BJ (cell line): ENCODE measurements at regions not wholly inside any gene's neighbourhood (a gene's known extent, or its start where the extent isn't known, plus 50 kb on each side); places are given as distances from the start of the nearest gene placed in this dataset.

Source experiments
- CTCF ChIA-PET: fragments of 350-600 bp; formaldehyde crosslinking; extraction: SDS; loops from one replicate; lab custom pipeline; 2021; ENCODE audit warnings: antibody characterized with exemption, inconsistent platforms; lab: Yijun Ruan, JAX
- POLR2A ChIA-PET: fragments of 300-600 bp; sonication (Branson Sonifier 250); formaldehyde crosslinking; extraction: SDS; loops from one replicate; lab custom pipeline; 2021; ENCODE audit warnings: antibody characterized with exemption; lab: Charles Lee
- DNase-seq: peaks from one replicate; pipeline ENCODE4 v3.0.0-alpha.2; 2011; ENCODE audit warnings: low read depth
- H3K27me3 ChIP-seq: 2 replicates; pipeline ENCODE4 v1.6.0; 2011; ENCODE audit warnings: low read length; ENCODE audit not compliant: control insufficient read depth, insufficient read depth
- H3K36me3 ChIP-seq: 2 replicates; pipeline ENCODE4 v1.5.1; 2011; ENCODE audit warnings: low read length; ENCODE audit not compliant: control insufficient read depth, insufficient read depth
- H3K4me3 ChIP-seq: 2 replicates; pipeline ENCODE4 v1.5.1; 2011; ENCODE audit warnings: low read depth, mild to moderate bottlenecking, control low read depth, low read length
- TF ChIP-seq, protein P1 (sequence below): IDR thresholded peaks from 2 replicates; pipeline ENCODE4 v1.5.1; 2011; ENCODE audit warnings: low read depth, mild to moderate bottlenecking, control low read depth, inconsistent platforms, low read length, moderate library complexity; ENCODE audit not compliant: insufficient read depth

- Histone ChIP-seq H3K36me3 (no peaks in the 10 kb centered on the region), H3K4me3 (no peak overlapping the region), H3K27me3 (no peaks in the 10 kb centered on the region)
- DNase-seq: no peak
- CTCF ChIA-PET: no interaction called here
- TF ChIP-seq, protein P1, sequence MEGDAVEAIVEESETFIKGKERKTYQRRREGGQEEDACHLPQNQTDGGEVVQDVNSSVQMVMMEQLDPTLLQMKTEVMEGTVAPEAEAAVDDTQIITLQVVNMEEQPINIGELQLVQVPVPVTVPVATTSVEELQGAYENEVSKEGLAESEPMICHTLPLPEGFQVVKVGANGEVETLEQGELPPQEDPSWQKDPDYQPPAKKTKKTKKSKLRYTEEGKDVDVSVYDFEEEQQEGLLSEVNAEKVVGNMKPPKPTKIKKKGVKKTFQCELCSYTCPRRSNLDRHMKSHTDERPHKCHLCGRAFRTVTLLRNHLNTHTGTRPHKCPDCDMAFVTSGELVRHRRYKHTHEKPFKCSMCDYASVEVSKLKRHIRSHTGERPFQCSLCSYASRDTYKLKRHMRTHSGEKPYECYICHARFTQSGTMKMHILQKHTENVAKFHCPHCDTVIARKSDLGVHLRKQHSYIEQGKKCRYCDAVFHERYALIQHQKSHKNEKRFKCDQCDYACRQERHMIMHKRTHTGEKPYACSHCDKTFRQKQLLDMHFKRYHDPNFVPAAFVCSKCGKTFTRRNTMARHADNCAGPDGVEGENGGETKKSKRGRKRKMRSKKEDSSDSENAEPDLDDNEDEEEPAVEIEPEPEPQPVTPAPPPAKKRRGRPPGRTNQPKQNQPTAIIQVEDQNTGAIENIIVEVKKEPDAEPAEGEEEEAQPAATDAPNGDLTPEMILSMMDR: no peak
- POLR2A ChIA-PET: no interaction called here
These were observed 161.2 kb upstream of the DTNA start for GRCh38 chr18:34548973-34549294.

DNA sequence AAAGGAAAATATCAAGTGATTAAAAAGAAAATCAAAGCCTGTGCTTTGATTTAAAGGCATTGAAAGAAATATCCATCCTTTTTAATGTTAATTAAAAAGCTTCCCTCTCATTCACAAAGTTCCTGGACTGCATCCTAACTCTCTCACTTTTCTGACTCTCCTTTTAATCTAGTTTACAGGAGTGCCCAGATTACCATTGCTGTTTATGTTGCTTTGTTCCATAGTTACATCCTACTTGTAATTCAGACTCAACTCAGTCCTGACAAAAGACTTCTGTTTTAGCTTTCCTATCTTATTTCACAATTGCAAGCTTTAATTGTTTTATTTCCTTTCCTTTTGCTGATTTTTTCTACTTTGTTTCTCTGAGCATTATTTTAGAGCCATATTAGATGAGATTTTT is 160.7 kb upstream of the DTNA start:
- no peak overlapping the region for H3K4me3 ChIP-seq
- CTCF ChIA-PET: no interaction called here

DNA sequence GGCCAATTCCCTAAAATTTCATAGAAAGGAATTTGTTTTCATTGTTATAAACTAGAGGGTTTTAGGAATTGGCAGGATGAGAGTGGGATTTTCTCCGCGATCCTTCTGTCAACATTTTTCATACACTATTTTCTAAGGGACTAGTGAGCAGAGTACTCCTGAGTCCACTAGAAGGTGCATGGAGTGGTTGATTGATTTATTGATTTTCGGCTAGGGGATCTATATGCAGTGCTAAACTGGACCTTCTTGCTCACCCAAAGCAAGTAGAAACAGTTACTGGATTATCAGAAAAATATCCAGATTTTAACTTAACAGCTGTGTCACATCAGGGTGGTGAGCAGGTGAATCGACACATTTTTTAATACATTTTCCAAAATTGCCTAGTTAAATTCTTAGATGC is 159.9 kb upstream of the DTNA start:
- no peak for DNase-seq
- CTCF ChIA-PET: no interaction called here
- TF ChIP-seq, protein P1: no peak
- Histone ChIP-seq H3K36me3 (no peaks in the 10 kb centered on the region), H3K27me3 (no peaks in the 10 kb centered on the region), H3K4me3 (no peak overlapping the region)
- POLR2A ChIA-PET: no interaction called here

More for the DNA sequence above, 160.7 kb upstream of the DTNA start:
- Histone ChIP-seq H3K36me3 (no peaks in the 10 kb centered on the region), H3K27me3 (no peaks in the 10 kb centered on the region)
- TF ChIP-seq, protein P1: no peak
- no peak for DNase-seq
- POLR2A ChIA-PET: no interaction called here

DNA sequence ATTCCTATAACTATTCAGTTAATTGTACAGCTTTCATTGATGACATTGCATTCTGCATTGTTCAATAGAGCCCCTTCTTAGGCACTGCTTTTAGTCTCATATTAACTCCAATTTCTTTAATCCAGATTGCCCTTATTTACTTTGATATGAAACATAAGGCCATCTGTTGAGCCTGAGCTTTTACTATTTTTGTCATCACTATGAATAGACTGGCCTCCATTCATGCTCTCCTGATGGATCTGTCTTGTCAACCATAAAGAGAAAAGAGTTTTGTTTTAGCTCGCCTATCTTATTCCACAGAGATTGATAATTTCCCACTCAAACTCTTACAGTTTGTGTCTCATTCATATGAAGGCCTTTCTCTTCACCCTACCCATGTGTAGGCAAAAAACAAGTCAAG is 159.2 kb upstream of the DTNA start:
- no peak for DNase-seq
- TF ChIP-seq, protein P1: no peak
- Histone ChIP-seq H3K27me3 (no peaks in the 10 kb centered on the region), H3K4me3 (no peak overlapping the region), H3K36me3 (no peaks in the 10 kb centered on the region)
- POLR2A ChIA-PET: no interaction called here
- CTCF ChIA-PET: no interaction called here

GRCh38 chr18:34551824-34552223 is 158.3 kb upstream of the DTNA start:
- ChIA-PET CTCF (no interaction called here), POLR2A (no interaction called here)
- no peak for DNase-seq
- Histone ChIP-seq H3K27me3 (no peaks in the 10 kb centered on the region), H3K36me3 (no peaks in the 10 kb centered on the region), H3K4me3 (no peak overlapping the region)
- TF ChIP-seq, protein P1: no peak
